ENCODE measurements at regions not wholly inside any gene's neighbourhood (a gene's known extent, or its start where the extent isn't known, plus 50 kb on each side); places are given as distances from the start of the nearest gene placed in this dataset.

DNA sequence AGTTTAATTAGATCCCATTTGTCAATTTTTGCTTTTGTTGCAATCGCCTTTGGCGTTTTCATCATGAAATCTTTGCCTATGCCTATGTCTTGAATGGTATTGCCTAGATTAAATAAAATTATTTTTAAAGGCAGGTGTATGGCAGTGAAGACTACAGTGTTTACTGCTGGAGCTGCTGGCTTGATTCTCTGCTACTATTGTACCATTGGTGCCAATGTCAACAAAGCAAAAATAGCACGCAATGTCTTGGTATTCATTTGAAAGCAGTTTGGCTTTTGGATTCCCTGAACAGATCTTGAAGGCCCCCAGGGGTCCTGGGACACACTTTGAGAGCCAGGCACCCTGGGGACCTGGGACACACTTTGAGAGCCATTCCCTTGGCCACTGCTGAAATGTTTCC is 125.4 kb upstream of the ACKR3 start:
- TF ChIP-seq, protein P1, sequence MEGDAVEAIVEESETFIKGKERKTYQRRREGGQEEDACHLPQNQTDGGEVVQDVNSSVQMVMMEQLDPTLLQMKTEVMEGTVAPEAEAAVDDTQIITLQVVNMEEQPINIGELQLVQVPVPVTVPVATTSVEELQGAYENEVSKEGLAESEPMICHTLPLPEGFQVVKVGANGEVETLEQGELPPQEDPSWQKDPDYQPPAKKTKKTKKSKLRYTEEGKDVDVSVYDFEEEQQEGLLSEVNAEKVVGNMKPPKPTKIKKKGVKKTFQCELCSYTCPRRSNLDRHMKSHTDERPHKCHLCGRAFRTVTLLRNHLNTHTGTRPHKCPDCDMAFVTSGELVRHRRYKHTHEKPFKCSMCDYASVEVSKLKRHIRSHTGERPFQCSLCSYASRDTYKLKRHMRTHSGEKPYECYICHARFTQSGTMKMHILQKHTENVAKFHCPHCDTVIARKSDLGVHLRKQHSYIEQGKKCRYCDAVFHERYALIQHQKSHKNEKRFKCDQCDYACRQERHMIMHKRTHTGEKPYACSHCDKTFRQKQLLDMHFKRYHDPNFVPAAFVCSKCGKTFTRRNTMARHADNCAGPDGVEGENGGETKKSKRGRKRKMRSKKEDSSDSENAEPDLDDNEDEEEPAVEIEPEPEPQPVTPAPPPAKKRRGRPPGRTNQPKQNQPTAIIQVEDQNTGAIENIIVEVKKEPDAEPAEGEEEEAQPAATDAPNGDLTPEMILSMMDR (IDR thresholded peaks at IDR 0.05): no peak
- no peak for TF ChIP-seq POLR2A (IDR thresholded peaks at IDR 0.05)

Data from breast epithelium (tissue), 3 donors.